SK-N-SH treated with all-trans-retinoic acid at 6 μM for 48 hours (cell line): ENCODE measurements at regions not wholly inside any gene's neighbourhood (a gene's known extent, or its start where the extent isn't known, plus 50 kb on each side); places are given as distances from the start of the nearest gene placed in this dataset.

ENCODE experiments used
- ATAC-seq: fragments of 200-7000 bp; cut with Tn5 transposase; 3 replicates; pipeline ENCODE4 v1.9.1; 2020; ENCODE audit warnings: mild to moderate bottlenecking, moderate library complexity
- ARNTL ChIP-seq: fragments of 450-650 bp; formaldehyde crosslinking; IDR thresholded peaks from 2 replicates; pipeline ENCODE4 v1.5.0; 2020; ENCODE audit warnings: low read depth, mild to moderate bottlenecking, moderate library complexity, borderline replicate concordance
- BACH2 ChIP-seq: fragments of 250-450 bp; sonication (Bioruptor Pico); IDR thresholded peaks from 2 replicates; pipeline ENCODE4 v1.9.0; 2021; ENCODE audit warnings: mild to moderate bottlenecking, borderline replicate concordance
- CSDC2 ChIP-seq: fragments of 250-450 bp; sonication (Bioruptor Pico); IDR thresholded peaks from 2 replicates; pipeline ENCODE4 v1.5.0; 2020; ENCODE audit warnings: mild to moderate bottlenecking, moderate library complexity
- CSRNP3 ChIP-seq: fragments of 250-450 bp; sonication (Bioruptor Pico); IDR thresholded peaks from 2 replicates; pipeline ENCODE4 v1.5.1; 2021; ENCODE audit warnings: mild to moderate bottlenecking, moderate library complexity
- ESRRG ChIP-seq: fragments of 250-450 bp; sonication (Bioruptor Pico); IDR thresholded peaks from 2 replicates; pipeline ENCODE4 v1.6.1; 2021; ENCODE audit warnings: mild to moderate bottlenecking
- GLIS3 ChIP-seq: fragments of 250-450 bp; sonication (Bioruptor Pico); IDR thresholded peaks from 2 replicates; pipeline ENCODE4 v1.5.0; 2020; ENCODE audit warnings: mild to moderate bottlenecking, moderate library complexity
- ISL1 ChIP-seq: fragments of 250-450 bp; sonication (Bioruptor Pico); IDR thresholded peaks from 2 replicates; pipeline ENCODE4 v2.1.2; 2022; ENCODE audit warnings: mild to moderate bottlenecking, moderate library complexity
- OSR1 ChIP-seq: fragments of 250-450 bp; sonication (Bioruptor Pico); IDR thresholded peaks from 2 replicates; pipeline ENCODE4 v1.8.0; 2022; ENCODE audit warnings: moderate library complexity, mild to moderate bottlenecking, inconsistent platforms
- PATZ1 ChIP-seq: fragments of 250-450 bp; sonication (Bioruptor Pico); IDR thresholded peaks from 2 replicates; pipeline ENCODE4 v1.8.0; 2020; ENCODE audit warnings: mild to moderate bottlenecking, moderate library complexity, borderline replicate concordance
- PPARA ChIP-seq: fragments of 250-450 bp; sonication (Bioruptor Pico); IDR thresholded peaks from 2 replicates; pipeline ENCODE4 v1.5.0; 2020; ENCODE audit warnings: mild to moderate bottlenecking, borderline replicate concordance
- RARB ChIP-seq: fragments of 250-450 bp; sonication (Bioruptor Pico); IDR thresholded peaks from 2 replicates; pipeline ENCODE4 v1.8.0; 2021; ENCODE audit warnings: mild to moderate bottlenecking, moderate library complexity
- SNAI2 ChIP-seq: fragments of 250-450 bp; sonication (Bioruptor Pico); IDR thresholded peaks from 2 replicates; pipeline ENCODE4 v1.5.0; 2020; ENCODE audit warnings: mild to moderate bottlenecking, moderate library complexity
- TCF4 ChIP-seq: fragments of 250-450 bp; sonication (Bioruptor Pico); IDR thresholded peaks from 2 replicates; pipeline ENCODE4 v1.8.0; 2021; ENCODE audit warnings: mild to moderate bottlenecking, moderate library complexity, borderline replicate concordance
- TOX ChIP-seq: fragments of 250-450 bp; sonication (Bioruptor Pico); IDR thresholded peaks from 2 replicates; pipeline ENCODE4 v1.8.0; 2021; ENCODE audit warnings: mild to moderate bottlenecking, moderate library complexity, borderline replicate concordance
- TSHZ2 ChIP-seq: fragments of 250-450 bp; sonication (Bioruptor Pico); IDR thresholded peaks from 2 replicates; pipeline ENCODE4 v1.5.0; 2020; ENCODE audit warnings: mild to moderate bottlenecking, moderate library complexity
- ZFP3 ChIP-seq: fragments of 250-450 bp; sonication (Bioruptor Pico); IDR thresholded peaks from 2 replicates; pipeline ENCODE4 v1.5.0; 2020; ENCODE audit warnings: mild to moderate bottlenecking, moderate library complexity
- ZNF565 ChIP-seq: fragments of 450-650 bp; formaldehyde crosslinking; conservative IDR thresholded peaks from 2 replicates; pipeline ENCODE4 v1.5.0; 2020; ENCODE audit warnings: low read depth, mild to moderate bottlenecking, moderate library complexity
- ZNF70 ChIP-seq: fragments of 450-650 bp; formaldehyde crosslinking; IDR thresholded peaks from 2 replicates; pipeline ENCODE4 v1.5.0; 2020; ENCODE audit warnings: mild to moderate bottlenecking, moderate library complexity
- ZNF8 ChIP-seq: fragments of 450-650 bp; formaldehyde crosslinking; IDR thresholded peaks from 2 replicates; pipeline ENCODE4 v1.5.0; 2020; ENCODE audit warnings: mild to moderate bottlenecking, moderate library complexity
- TF ChIP-seq, protein P1 (sequence below): fragments of 250-450 bp; sonication (Bioruptor Pico); IDR thresholded peaks from 2 replicates; pipeline ENCODE4 v1.5.1; 2020; ENCODE audit warnings: low read depth, mild to moderate bottlenecking, moderate library complexity

- TF ChIP-seq PPARA (CRISPR knock-in tag) (no peak), TOX (CRISPR knock-in tag) (no peak), OSR1 (CRISPR knock-in tag) (no peak), PATZ1 (no peak), ARNTL (CRISPR knock-in tag) (no peak), GLIS3 (CRISPR knock-in tag) (no peak), TSHZ2 (CRISPR knock-in tag) (no peak), CSDC2 (CRISPR knock-in tag) (no peak), BACH2 (CRISPR knock-in tag) (no peak), RARB (CRISPR knock-in tag) (no peak)
- no peak for ATAC-seq
Measured at GRCh38 chr11:34790620-34791019, 125.6 kb downstream of the APIP start.

GRCh38 chr11:34789196-34789834 is 126.9 kb downstream of the APIP start:
- no peak for ATAC-seq

DNA sequence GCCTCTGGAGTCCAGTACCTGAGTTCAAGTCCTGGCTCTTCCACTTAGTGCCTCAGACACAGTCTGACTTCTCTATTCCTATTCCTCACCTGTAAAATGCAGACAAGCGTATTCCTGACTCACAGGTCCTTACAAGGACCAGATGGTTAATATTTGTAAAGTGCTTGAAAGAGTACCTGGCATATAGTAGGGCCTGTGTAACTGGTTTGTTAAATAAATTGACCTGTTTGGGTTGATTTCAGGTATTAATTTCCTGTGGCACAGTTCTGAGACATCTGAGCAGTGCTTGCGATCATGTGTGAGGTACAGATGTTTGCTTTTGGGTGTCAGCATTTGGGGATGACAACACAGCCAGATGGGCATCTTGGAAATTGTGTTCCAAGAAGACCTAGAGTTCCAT is 127.5 kb downstream of the APIP start:
- TF ChIP-seq TCF4 (CRISPR knock-in tag) (no peak), ISL1 (no peak), SNAI2 (CRISPR knock-in tag) (no peak), ARNTL (CRISPR knock-in tag) (no peak), CSRNP3 (CRISPR knock-in tag) (no peak), PATZ1 (no peak), OSR1 (CRISPR knock-in tag) (no peak), GLIS3 (CRISPR knock-in tag) (no peak), ZNF565 (CRISPR knock-in tag) (no peak), TOX (CRISPR knock-in tag) (no peak), PPARA (CRISPR knock-in tag) (no peak), ZNF70 (CRISPR knock-in tag) (no peak), ZFP3 (CRISPR knock-in tag) (no peak), CSDC2 (CRISPR knock-in tag) (no peak)
- TF ChIP-seq, all 23 proteins: peak for 0
- no peak for ATAC-seq

More at GRCh38 chr11:34789196-34789834, 126.9 kb downstream of the APIP start:
- no peak for TF ChIP-seq ZNF8
- TF ChIP-seq CSDC2 (CRISPR knock-in tag), result no peak
- TF ChIP-seq, protein P1, sequence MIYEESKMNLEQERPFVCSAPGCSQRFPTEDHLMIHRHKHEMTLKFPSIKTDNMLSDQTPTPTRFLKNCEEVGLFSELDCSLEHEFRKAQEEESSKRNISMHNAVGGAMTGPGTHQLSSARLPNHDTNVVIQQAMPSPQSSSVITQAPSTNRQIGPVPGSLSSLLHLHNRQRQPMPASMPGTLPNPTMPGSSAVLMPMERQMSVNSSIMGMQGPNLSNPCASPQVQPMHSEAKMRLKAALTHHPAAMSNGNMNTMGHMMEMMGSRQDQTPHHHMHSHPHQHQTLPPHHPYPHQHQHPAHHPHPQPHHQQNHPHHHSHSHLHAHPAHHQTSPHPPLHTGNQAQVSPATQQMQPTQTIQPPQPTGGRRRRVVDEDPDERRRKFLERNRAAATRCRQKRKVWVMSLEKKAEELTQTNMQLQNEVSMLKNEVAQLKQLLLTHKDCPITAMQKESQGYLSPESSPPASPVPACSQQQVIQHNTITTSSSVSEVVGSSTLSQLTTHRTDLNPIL (CRISPR knock-in tag), result no peak
- TF ChIP-seq ARNTL (CRISPR knock-in tag), result no peak
- TF ChIP-seq ESRRG (CRISPR knock-in tag), result no peak
- TF ChIP-seq TCF4 (CRISPR knock-in tag), result no peak
- no peak for TF ChIP-seq OSR1 (CRISPR knock-in tag)
- no peak for TF ChIP-seq BACH2 (CRISPR knock-in tag)
